ENCODE measurements at regions not wholly inside any gene's neighbourhood (a gene's known extent, or its start where the extent isn't known, plus 50 kb on each side); places are given as distances from the start of the nearest gene placed in this dataset.

DNA sequence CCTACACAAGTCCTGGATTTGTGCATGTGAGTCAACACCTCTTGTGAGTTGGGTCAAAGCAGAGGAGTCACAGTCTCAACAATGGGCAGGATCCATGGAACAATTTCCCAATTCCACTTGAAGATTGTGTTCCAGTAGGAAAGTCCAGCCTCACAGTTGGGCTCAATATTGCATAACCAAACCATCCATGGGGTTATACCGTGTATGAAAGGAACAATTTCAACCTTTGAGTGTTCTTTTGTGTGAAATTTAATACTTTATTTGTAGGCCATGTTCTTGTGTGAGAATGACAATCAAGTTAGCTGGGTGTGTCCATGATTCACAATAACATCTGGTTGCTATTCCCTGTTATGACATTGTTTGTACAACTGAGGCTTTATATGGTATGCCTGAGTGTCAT, 1182.9 kb upstream of the AMELY start:
- H2BK5ac ChIP-seq (ENCODE audit: low read depth, low read length, poor library complexity, severe bottlenecking), result no peak overlapping the region
- H3K14ac ChIP-seq (ENCODE audit: low read length in 2 of 2), result no peak overlapping the region
- H3K18ac ChIP-seq (ENCODE audit: low read depth in 1 of 2, low read length in 2 of 2), result no peak overlapping the region

DNA sequence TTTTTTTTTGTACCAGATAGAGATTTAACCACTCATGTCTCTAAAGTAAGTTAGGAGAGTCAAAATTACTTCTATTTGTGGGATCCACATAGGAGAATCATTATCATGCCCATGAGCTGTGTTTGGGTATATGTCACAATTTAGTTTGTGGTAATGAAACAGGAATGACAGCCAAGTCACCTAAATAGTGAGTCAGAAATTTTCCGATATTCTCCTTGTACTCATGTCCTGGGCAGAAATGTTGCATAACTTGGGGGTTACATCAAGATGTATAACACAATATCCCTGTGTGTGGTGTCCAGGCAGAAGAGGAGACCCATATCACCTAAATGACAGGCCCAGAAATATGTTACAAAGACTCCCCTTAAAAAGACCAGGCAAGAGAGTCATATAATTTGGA, 1181.4 kb upstream of the AMELY start:
- H2BK12ac ChIP-seq (ENCODE audit: low read length in 2 of 2), result no peak overlapping the region
- H2BK5ac ChIP-seq (ENCODE audit: low read depth, low read length, poor library complexity, severe bottlenecking), result no peak overlapping the region
- no peaks in the 10 kb centered on the region for H3K9me3 ChIP-seq (ENCODE audit: control insufficient read depth, low read length)
- no peak overlapping the region for H3K23ac ChIP-seq (ENCODE audit: low read length in 2 of 2)
- H3K9ac ChIP-seq (ENCODE audit: low read length), result no peak overlapping the region
- H4K8ac ChIP-seq (ENCODE audit: low read length), result no peak overlapping the region
- WGBS, result 75% methylated on average over 1 of the region's 1 CpG
- no peak overlapping the region for H4K91ac ChIP-seq (ENCODE audit: low read length)
- no peaks in the 10 kb centered on the region for H3K27me3 ChIP-seq (ENCODE audit: control insufficient read depth in 1 of 2, insufficient read depth in 1 of 2, low read length in 2 of 2)
- no peak for DNase-seq
- no peaks in the 10 kb centered on the region for H3K36me3 ChIP-seq (ENCODE audit: control insufficient read depth in 1 of 2, insufficient read depth in 2 of 2, low read depth in 1 of 2, low read length in 2 of 2)
- no peak overlapping the region for H3K27ac ChIP-seq (ENCODE audit: low read length, poor library complexity, severe bottlenecking)
- no peak overlapping the region for H2BK15ac ChIP-seq (ENCODE audit: low read depth, poor library complexity, severe bottlenecking)
- no peak overlapping the region for H3K18ac ChIP-seq (ENCODE audit: low read depth in 1 of 2, low read length in 2 of 2)
- H2AK5ac ChIP-seq (ENCODE audit: low read length, severe bottlenecking), result no peak overlapping the region
- H3K4me1 ChIP-seq (ENCODE audit: control insufficient read depth, insufficient read depth, low read depth, low read length), result no peaks in the 10 kb centered on the region
- no peak overlapping the region for H3K4me2 ChIP-seq (ENCODE audit: low read length, poor library complexity, severe bottlenecking)
- H3K4me3 ChIP-seq (ENCODE audit: insufficient read depth in 1 of 2, low read depth in 1 of 2, low read length in 2 of 2), result no peak overlapping the region
- H2BK120ac ChIP-seq (ENCODE audit: low read depth, low read length), result no peak overlapping the region
- no peak overlapping the region for H3K14ac ChIP-seq (ENCODE audit: low read length in 2 of 2)
- H3K4ac ChIP-seq (ENCODE audit: low read depth in 1 of 2, low read length in 2 of 2), result no peak overlapping the region
- no peaks in the 10 kb centered on the region for H3K79me1 ChIP-seq (replicated peaks; ENCODE audit: low read length, poor library complexity, severe bottlenecking)
- no peak overlapping the region for H2AFZ ChIP-seq (ENCODE audit: low read depth, low read length)

More for the DNA sequence above, 1182.9 kb upstream of the AMELY start:
- no peak overlapping the region for H2AK5ac ChIP-seq (ENCODE audit: low read length, severe bottlenecking)
- no peak overlapping the region for H2BK15ac ChIP-seq (ENCODE audit: low read depth, poor library complexity, severe bottlenecking)
- H2BK120ac ChIP-seq (ENCODE audit: low read depth, low read length), result no peak overlapping the region
- 0% methylated on average over 1 of the region's 1 CpG for WGBS
- no peak overlapping the region for H3K23ac ChIP-seq (ENCODE audit: low read length in 2 of 2)
- H3K4me3 ChIP-seq (ENCODE audit: insufficient read depth in 1 of 2, low read depth in 1 of 2, low read length in 2 of 2), result no peak overlapping the region
- H4K91ac ChIP-seq (ENCODE audit: low read length), result no peak overlapping the region
- H3K36me3 ChIP-seq (ENCODE audit: control insufficient read depth in 1 of 2, insufficient read depth in 2 of 2, low read depth in 1 of 2, low read length in 2 of 2), result no peaks in the 10 kb centered on the region
- no peak overlapping the region for H3K4ac ChIP-seq (ENCODE audit: low read depth in 1 of 2, low read length in 2 of 2)
- no peak overlapping the region for H4K8ac ChIP-seq (ENCODE audit: low read length)
- no peaks in the 10 kb centered on the region for H3K27me3 ChIP-seq (ENCODE audit: control insufficient read depth in 1 of 2, insufficient read depth in 1 of 2, low read length in 2 of 2)
- H3K4me2 ChIP-seq (ENCODE audit: low read length, poor library complexity, severe bottlenecking), result no peak overlapping the region
- no peak overlapping the region for H3K9ac ChIP-seq (ENCODE audit: low read length)
- H3K4me1 ChIP-seq (ENCODE audit: control insufficient read depth, insufficient read depth, low read depth, low read length), result no peaks in the 10 kb centered on the region
- no peaks in the 10 kb centered on the region for H3K9me3 ChIP-seq (ENCODE audit: control insufficient read depth, low read length)
- DNase-seq, result no peak
- no peak overlapping the region for H2BK12ac ChIP-seq (ENCODE audit: low read length in 2 of 2)
- H3K79me1 ChIP-seq (replicated peaks; ENCODE audit: low read length, poor library complexity, severe bottlenecking), result no peaks in the 10 kb centered on the region
- H2AFZ ChIP-seq (ENCODE audit: low read depth, low read length), result no peak overlapping the region
- H3K27ac ChIP-seq (ENCODE audit: low read length, poor library complexity, severe bottlenecking), result no peak overlapping the region

DNA sequence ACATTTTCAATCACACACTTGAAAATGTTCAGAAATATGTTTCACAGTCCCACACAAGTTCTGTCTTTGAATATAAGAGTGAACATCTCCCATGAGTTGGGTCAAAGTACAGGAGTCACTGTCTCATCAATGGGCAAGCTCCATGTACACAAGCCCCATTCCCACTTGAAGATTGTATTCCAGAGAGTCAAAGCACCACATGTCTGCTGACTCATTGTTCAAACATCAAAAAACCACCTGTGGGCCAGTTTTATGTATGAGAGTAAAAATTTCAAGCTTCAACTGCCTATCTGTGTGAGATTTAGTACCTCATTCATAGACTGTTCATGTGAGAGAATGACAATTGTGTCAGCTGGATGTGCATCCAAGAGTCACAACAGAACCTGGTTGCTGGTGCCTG, 1174.4 kb upstream of the AMELY start:
- no peaks in the 10 kb centered on the region for H3K4me1 ChIP-seq (ENCODE audit: control insufficient read depth, insufficient read depth, low read depth, low read length)
- no peak for DNase-seq
- H3K9ac ChIP-seq (ENCODE audit: low read length), result no peak overlapping the region
- no peak overlapping the region for H3K23ac ChIP-seq (ENCODE audit: low read length in 2 of 2)
- no peak overlapping the region for H2BK12ac ChIP-seq (ENCODE audit: low read length in 2 of 2)
- no peak overlapping the region for H2BK15ac ChIP-seq (ENCODE audit: low read depth, poor library complexity, severe bottlenecking)
- no peaks in the 10 kb centered on the region for H3K9me3 ChIP-seq (ENCODE audit: control insufficient read depth, low read length)
- H3K4ac ChIP-seq (ENCODE audit: low read depth in 1 of 2, low read length in 2 of 2), result no peak overlapping the region
- no peak overlapping the region for H3K27ac ChIP-seq (ENCODE audit: low read length, poor library complexity, severe bottlenecking)
- H2AK5ac ChIP-seq (ENCODE audit: low read length, severe bottlenecking), result no peak overlapping the region
- H3K36me3 ChIP-seq (ENCODE audit: control insufficient read depth in 1 of 2, insufficient read depth in 2 of 2, low read depth in 1 of 2, low read length in 2 of 2), result no peaks in the 10 kb centered on the region
- H2AFZ ChIP-seq (ENCODE audit: low read depth, low read length), result no peak overlapping the region
- H2BK120ac ChIP-seq (ENCODE audit: low read depth, low read length), result no peak overlapping the region
- H2BK5ac ChIP-seq (ENCODE audit: low read depth, low read length, poor library complexity, severe bottlenecking), result no peak overlapping the region
- no peak overlapping the region for H4K8ac ChIP-seq (ENCODE audit: low read length)
- H3K27me3 ChIP-seq (ENCODE audit: control insufficient read depth in 1 of 2, insufficient read depth in 1 of 2, low read length in 2 of 2), result no peaks in the 10 kb centered on the region
- H3K18ac ChIP-seq (ENCODE audit: low read depth in 1 of 2, low read length in 2 of 2), result no peak overlapping the region
- no peak overlapping the region for H4K91ac ChIP-seq (ENCODE audit: low read length)
- no peaks in the 10 kb centered on the region for H3K79me1 ChIP-seq (replicated peaks; ENCODE audit: low read length, poor library complexity, severe bottlenecking)
- H3K4me2 ChIP-seq (ENCODE audit: low read length, poor library complexity, severe bottlenecking), result no peak overlapping the region
- H3K4me3 ChIP-seq (ENCODE audit: insufficient read depth in 1 of 2, low read depth in 1 of 2, low read length in 2 of 2), result no peak overlapping the region
- no peak overlapping the region for H3K14ac ChIP-seq (ENCODE audit: low read length in 2 of 2)

DNA sequence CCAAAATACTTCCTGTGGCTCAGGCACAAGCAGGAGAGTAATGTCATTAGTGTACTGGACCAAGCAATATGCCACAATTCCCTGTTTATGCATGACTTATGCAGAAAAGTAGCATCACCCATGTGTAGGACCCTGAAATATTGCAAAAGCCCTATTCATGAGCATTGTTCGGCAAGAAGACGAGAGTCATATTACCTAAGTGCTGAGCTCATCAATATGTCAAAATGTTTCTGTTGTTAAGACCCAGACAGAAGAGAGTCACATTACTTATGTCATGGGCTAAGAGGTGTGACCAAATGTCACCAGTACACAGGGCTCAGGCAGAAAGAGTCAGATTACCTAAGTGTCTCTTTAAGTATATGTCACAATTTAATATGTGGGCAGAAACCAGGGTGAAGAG, 1172.6 kb upstream of the AMELY start:
- Histone ChIP-seq H3K23ac (ENCODE audit: low read length in 2 of 2) (no peak overlapping the region), H4K8ac (ENCODE audit: low read length) (no peak overlapping the region), H3K4me1 (ENCODE audit: control insufficient read depth, insufficient read depth, low read depth, low read length) (no peaks in the 10 kb centered on the region), H2BK12ac (ENCODE audit: low read length in 2 of 2) (no peak overlapping the region), H2AK5ac (ENCODE audit: low read length, severe bottlenecking) (no peak overlapping the region), H3K27me3 (ENCODE audit: control insufficient read depth in 1 of 2, insufficient read depth in 1 of 2, low read length in 2 of 2) (no peaks in the 10 kb centered on the region), H2BK120ac (ENCODE audit: low read depth, low read length) (no peak overlapping the region), H2BK5ac (ENCODE audit: low read depth, low read length, poor library complexity, severe bottlenecking) (no peak overlapping the region), H2AFZ (ENCODE audit: low read depth, low read length) (no peak overlapping the region), H3K36me3 (ENCODE audit: control insufficient read depth in 1 of 2, insufficient read depth in 2 of 2, low read depth in 1 of 2, low read length in 2 of 2) (no peaks in the 10 kb centered on the region), H3K9me3 (ENCODE audit: control insufficient read depth, low read length) (no peaks in the 10 kb centered on the region), H3K79me1 (replicated peaks; ENCODE audit: low read length, poor library complexity, severe bottlenecking) (no peaks in the 10 kb centered on the region), H3K4me2 (ENCODE audit: low read length, poor library complexity, severe bottlenecking) (no peak overlapping the region), H3K18ac (ENCODE audit: low read depth in 1 of 2, low read length in 2 of 2) (no peak overlapping the region), H3K4me3 (ENCODE audit: insufficient read depth in 1 of 2, low read depth in 1 of 2, low read length in 2 of 2) (no peak overlapping the region), H4K91ac (ENCODE audit: low read length) (no peak overlapping the region), H3K4ac (ENCODE audit: low read depth in 1 of 2, low read length in 2 of 2) (no peak overlapping the region), H3K14ac (ENCODE audit: low read length in 2 of 2) (no peak overlapping the region), H2BK15ac (ENCODE audit: low read depth, poor library complexity, severe bottlenecking) (no peak overlapping the region), H3K27ac (ENCODE audit: low read length, poor library complexity, severe bottlenecking) (no peak overlapping the region), H3K9ac (ENCODE audit: low read length) (no peak overlapping the region)
- no peak for DNase-seq
- no CpG with 5 or more reads among the region's 2 CpGs for WGBS
